Lung (tissue), 11 donors: ENCODE measurements at regions not wholly inside any gene's neighbourhood (a gene's known extent, or its start where the extent isn't known, plus 50 kb on each side); places are given as distances from the start of the nearest gene placed in this dataset.
"Not testable (repeated sequence)": the region's sequence is repeated elsewhere in the genome, so short reads cannot be mapped to it uniquely, and the experiment has no call there.

Experiments used
- ATAC-seq: fragments of 200-7000 bp; cut with Tn5 transposase; one replicate; pipeline ENCODE4 v1.9.1; 2020; ENCODE audit warnings: moderate number of reproducible peaks; ENCODE audit not compliant: insufficient read depth, low FRiP score
- DNase-seq, 3 donors: peaks; one replicate each; pipeline ENCODE4 v3.0.0-alpha.2; 2013 to 2017
- H3K27ac ChIP-seq, 2 donors: one replicate each; pipeline ENCODE4 v1.5.1; 2013; ENCODE audit warnings: mild to moderate bottlenecking in 2 of 2, moderate library complexity in 2 of 2, control low read depth in 1 of 2, inconsistent platforms in 1 of 2, low read depth in 1 of 2, low read length in 1 of 2
- H3K27me3 ChIP-seq, 3 donors: one replicate each; pipeline ENCODE4 v1.5.1; 2013; ENCODE audit warnings: low read length in 2 of 3; ENCODE audit not compliant: control insufficient read depth in 3 of 3, insufficient read depth in 3 of 3
- H3K36me3 ChIP-seq, 4 donors: one replicate each; pipeline ENCODE4 v1.5.1; 2013; ENCODE audit warnings: low read length in 4 of 4, mild to moderate bottlenecking in 1 of 4, moderate library complexity in 1 of 4; ENCODE audit not compliant: control insufficient read depth in 4 of 4, insufficient read depth in 4 of 4
- H3K4me1 ChIP-seq, 5 donors: one replicate each; pipeline ENCODE4 v1.5.1; 2013; ENCODE audit warnings: low read length in 5 of 5, mild to moderate bottlenecking in 2 of 5, moderate library complexity in 1 of 5; ENCODE audit not compliant: control insufficient read depth in 5 of 5, insufficient read depth in 5 of 5
- H3K4me3 ChIP-seq: one replicate; pipeline ENCODE4 v1.5.1; 2013; ENCODE audit warnings: mild to moderate bottlenecking, control low read depth, moderate library complexity
- H3K9ac ChIP-seq, 2 donors: one replicate each; pipeline ENCODE4 v1.5.1; 2013; ENCODE audit warnings: low read length in 2 of 2, control low read depth in 1 of 2; ENCODE audit not compliant: insufficient read depth in 1 of 2
- H3K9me3 ChIP-seq, 4 donors: one replicate each; pipeline ENCODE4 v1.5.1; 2013; ENCODE audit warnings: low read length in 3 of 4, mild to moderate bottlenecking in 1 of 4, moderate library complexity in 1 of 4; ENCODE audit not compliant: control insufficient read depth in 4 of 4, insufficient read depth in 3 of 4
- CTCF ChIP-seq: IDR thresholded peaks from 2 replicates; pipeline ENCODE4 v1.5.1; 2012; ENCODE audit warnings: mild to moderate bottlenecking; ENCODE audit errors: control extremely low read depth, extremely low read depth
- WGBS, 2 donors: extraction: QIAGEN DNeasy Blood & Tissue Kit; methylation state at CpG; one replicate each; pipeline ENCODE4 v1.1.7; 2013; 5-methylcytosine and 5-hydroxymethylcytosine counted together
- donor health status: control.
- donor health status: control.
- donor health status: Bipolar disorder and iron deficiency.
- donor health status: healthy.
- donor health status: DM: yes; HTN: yes; CAD: no.

GRCh38 chr22:22772883-22773282, 114.7 kb upstream of the IGLL5 start:
- ATAC-seq, result no peak
- WGBS, 2 donors, result 89 to 97% methylated on average over 2 of the region's 2 CpGs
- no peaks in the 10 kb centered on the region for H3K4me1 ChIP-seq
- no peak overlapping the region for H3K27ac ChIP-seq
- no peaks in the 10 kb centered on the region for H3K9me3 ChIP-seq
- TF ChIP-seq CTCF, result no peak
- H3K9ac ChIP-seq, result no peak overlapping the region
- no peaks in the 10 kb centered on the region for H3K36me3 ChIP-seq
- DNase-seq, result no peak
- H3K4me3 ChIP-seq, result no peak overlapping the region
- H3K27me3 ChIP-seq, result no peaks in the 10 kb centered on the region

- no peaks in the 10 kb centered on the region for H3K4me1 ChIP-seq
- no peaks in the 10 kb centered on the region for H3K9me3 ChIP-seq
- ATAC-seq (no peak), DNase-seq (no peak)
- no peaks in the 10 kb centered on the region for H3K36me3 ChIP-seq
- WGBS, 2 donors, result 96 to 99% methylated on average over 5 of the region's 5 CpGs
- H3K9ac ChIP-seq, result no peak overlapping the region
- H3K27ac ChIP-seq, result no peak overlapping the region
- no peak for TF ChIP-seq CTCF
- no peaks in the 10 kb centered on the region for H3K27me3 ChIP-seq
- no peak overlapping the region for H3K4me3 ChIP-seq
Measured at GRCh38 chr22:22773427-22773826, 114.2 kb upstream of the IGLL5 start.

GRCh38 chr22:22773979-22774604, 113.5 kb upstream of the IGLL5 start:
- no peak for ATAC-seq

GRCh38 chr22:22774762-22775161, 112.9 kb upstream of the IGLL5 start:
- H3K4me1 ChIP-seq, H3K9ac ChIP-seq, H3K4me3 ChIP-seq, DNase-seq, H3K36me3 ChIP-seq, ATAC-seq, H3K27ac ChIP-seq, H3K27me3 ChIP-seq, H3K9me3 ChIP-seq: not testable (repeated sequence)
- WGBS, 2 donors, result 73 to 76% methylated on average over 3 of the region's 3 CpGs

More at GRCh38 chr22:22773979-22774604, 113.5 kb upstream of the IGLL5 start:
- no peak for TF ChIP-seq CTCF
- H3K27ac ChIP-seq, result no peak overlapping the region
- H3K27me3 ChIP-seq, result no peaks in the 10 kb centered on the region
- no peaks in the 10 kb centered on the region for H3K4me1 ChIP-seq
- no peaks in the 10 kb centered on the region for H3K9me3 ChIP-seq
- no peaks in the 10 kb centered on the region for H3K36me3 ChIP-seq
- H3K4me3 ChIP-seq, result no peak overlapping the region
- H3K9ac ChIP-seq, result no peak overlapping the region
- WGBS, 2 donors, result 74% methylated on average over 7 of the region's 7 CpGs
- DNase-seq, result no peak
